Liver (tissue), 3 donors: ENCODE measurements at regions not wholly inside any gene's neighbourhood (a gene's known extent, or its start where the extent isn't known, plus 50 kb on each side); places are given as distances from the start of the nearest gene placed in this dataset.

ENCODE experiments used
- RXRA ChIP-seq, 2 donors: IDR thresholded peaks; 2 replicates each; pipeline ENCODE4 v1.6.1; 2017 to 2018; ENCODE audit warnings: antibody characterized with exemption in 2 of 2, mild to moderate bottlenecking in 1 of 2
- TAF1 ChIP-seq: conservative IDR thresholded peaks from 2 replicates; pipeline ENCODE4 v1.6.1; 2016; ENCODE audit warnings: antibody characterized with exemption, mild to moderate bottlenecking
- YY1 ChIP-seq: IDR thresholded peaks from 2 replicates; pipeline ENCODE4 v1.6.1; 2016; ENCODE audit warnings: antibody characterized with exemption, mild to moderate bottlenecking
- TF ChIP-seq, protein P1 (sequence below): IDR thresholded peaks from 2 replicates; pipeline ENCODE4 v1.6.1; 2016; ENCODE audit warnings: antibody characterized with exemption, mild to moderate bottlenecking
- TF ChIP-seq, protein P2 (sequence below): fragments of 150-350 bp; IDR thresholded peaks from 2 replicates; pipeline ENCODE4 v1.5.1; 2017; ENCODE audit warnings: improper control_type of control experiment, low read depth, low read length; ENCODE audit not compliant: missing input control
- donor health status: healthy.
- donor health status: healthy.

DNA sequence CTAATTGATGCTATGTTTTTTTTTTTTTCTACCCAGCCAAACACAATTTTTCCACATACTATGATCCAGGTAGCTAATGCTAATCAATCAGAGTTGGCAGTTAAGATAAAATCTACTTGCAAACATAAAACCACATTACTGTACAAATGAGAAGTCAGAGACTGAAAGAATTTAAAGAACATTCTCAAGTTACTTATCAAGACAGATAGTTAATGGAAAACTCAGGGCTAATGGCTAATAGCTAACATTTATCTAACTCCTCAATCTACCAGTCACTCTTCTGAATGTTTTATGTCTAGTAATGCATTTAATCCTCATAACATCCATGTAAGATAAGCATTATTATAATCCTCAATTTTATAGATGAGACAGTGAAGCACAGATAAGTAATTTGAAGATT, 537.6 kb upstream of the SETBP1 start:
- TF ChIP-seq, protein P1, sequence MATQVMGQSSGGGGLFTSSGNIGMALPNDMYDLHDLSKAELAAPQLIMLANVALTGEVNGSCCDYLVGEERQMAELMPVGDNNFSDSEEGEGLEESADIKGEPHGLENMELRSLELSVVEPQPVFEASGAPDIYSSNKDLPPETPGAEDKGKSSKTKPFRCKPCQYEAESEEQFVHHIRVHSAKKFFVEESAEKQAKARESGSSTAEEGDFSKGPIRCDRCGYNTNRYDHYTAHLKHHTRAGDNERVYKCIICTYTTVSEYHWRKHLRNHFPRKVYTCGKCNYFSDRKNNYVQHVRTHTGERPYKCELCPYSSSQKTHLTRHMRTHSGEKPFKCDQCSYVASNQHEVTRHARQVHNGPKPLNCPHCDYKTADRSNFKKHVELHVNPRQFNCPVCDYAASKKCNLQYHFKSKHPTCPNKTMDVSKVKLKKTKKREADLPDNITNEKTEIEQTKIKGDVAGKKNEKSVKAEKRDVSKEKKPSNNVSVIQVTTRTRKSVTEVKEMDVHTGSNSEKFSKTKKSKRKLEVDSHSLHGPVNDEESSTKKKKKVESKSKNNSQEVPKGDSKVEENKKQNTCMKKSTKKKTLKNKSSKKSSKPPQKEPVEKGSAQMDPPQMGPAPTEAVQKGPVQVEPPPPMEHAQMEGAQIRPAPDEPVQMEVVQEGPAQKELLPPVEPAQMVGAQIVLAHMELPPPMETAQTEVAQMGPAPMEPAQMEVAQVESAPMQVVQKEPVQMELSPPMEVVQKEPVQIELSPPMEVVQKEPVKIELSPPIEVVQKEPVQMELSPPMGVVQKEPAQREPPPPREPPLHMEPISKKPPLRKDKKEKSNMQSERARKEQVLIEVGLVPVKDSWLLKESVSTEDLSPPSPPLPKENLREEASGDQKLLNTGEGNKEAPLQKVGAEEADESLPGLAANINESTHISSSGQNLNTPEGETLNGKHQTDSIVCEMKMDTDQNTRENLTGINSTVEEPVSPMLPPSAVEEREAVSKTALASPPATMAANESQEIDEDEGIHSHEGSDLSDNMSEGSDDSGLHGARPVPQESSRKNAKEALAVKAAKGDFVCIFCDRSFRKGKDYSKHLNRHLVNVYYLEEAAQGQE, result no peak
- TF ChIP-seq, protein P2, sequence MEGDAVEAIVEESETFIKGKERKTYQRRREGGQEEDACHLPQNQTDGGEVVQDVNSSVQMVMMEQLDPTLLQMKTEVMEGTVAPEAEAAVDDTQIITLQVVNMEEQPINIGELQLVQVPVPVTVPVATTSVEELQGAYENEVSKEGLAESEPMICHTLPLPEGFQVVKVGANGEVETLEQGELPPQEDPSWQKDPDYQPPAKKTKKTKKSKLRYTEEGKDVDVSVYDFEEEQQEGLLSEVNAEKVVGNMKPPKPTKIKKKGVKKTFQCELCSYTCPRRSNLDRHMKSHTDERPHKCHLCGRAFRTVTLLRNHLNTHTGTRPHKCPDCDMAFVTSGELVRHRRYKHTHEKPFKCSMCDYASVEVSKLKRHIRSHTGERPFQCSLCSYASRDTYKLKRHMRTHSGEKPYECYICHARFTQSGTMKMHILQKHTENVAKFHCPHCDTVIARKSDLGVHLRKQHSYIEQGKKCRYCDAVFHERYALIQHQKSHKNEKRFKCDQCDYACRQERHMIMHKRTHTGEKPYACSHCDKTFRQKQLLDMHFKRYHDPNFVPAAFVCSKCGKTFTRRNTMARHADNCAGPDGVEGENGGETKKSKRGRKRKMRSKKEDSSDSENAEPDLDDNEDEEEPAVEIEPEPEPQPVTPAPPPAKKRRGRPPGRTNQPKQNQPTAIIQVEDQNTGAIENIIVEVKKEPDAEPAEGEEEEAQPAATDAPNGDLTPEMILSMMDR, result no peak
- TF ChIP-seq YY1, result no peak
- no peak for TF ChIP-seq TAF1
- no peak for TF ChIP-seq RXRA (IDR thresholded peaks at IDR 0.05)
